NCI-H82 treated with DMSO at 0.1 percent for 48 hours (cell line): ENCODE measurements at regions not wholly inside any gene's neighbourhood (a gene's known extent, or its start where the extent isn't known, plus 50 kb on each side); places are given as distances from the start of the nearest gene placed in this dataset.
"Not testable (repeated sequence)": the region's sequence is repeated elsewhere in the genome, so short reads cannot be mapped to it uniquely, and the experiment has no call there.

Source experiments
- DNase-seq: peaks from one replicate; lab custom pipeline; 2025; ENCODE audit not compliant: unreplicated experiment; lab: John Stamatoyannopoulos, UW

DNA sequence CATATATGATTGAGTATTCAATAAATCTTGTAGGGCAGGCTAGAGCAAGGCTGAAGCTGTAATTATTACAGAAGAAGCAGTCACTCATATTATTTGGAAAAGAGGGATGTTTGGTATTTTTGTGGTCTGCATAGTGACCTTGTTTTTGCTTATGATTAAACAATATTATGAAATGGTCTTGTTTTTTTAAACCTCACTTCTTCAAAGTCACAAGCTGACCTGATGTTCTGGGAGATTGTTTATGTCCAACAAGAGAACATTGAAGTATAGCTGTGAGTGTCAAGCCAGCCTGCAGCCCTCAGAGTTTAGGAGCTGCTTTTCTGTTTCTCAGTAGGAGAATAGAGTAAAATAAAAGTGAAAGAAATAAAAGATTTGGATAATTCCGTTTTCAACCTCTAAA is 342.2 kb downstream of the LRRC70 start:
- DNase-seq: no peak

DNA sequence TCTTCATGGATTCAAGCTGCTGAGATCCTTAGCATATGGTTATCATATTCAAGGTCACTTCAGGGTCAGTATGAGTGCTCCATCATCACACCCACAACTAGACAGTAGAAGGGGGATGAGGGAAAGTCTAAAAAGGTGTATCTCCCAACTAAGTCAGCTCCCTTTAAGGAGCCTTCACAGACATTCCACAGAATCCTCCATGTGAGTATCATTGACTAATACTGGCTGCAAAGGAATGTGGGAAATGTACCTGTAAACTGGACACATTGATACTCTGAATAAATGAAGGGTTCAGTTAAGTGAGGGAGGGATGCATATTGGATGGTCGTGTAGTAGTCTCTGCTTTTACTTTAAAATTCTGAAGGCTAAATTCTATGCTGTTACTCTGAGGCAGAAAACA is 330.7 kb downstream of the LRRC70 start:
- DNase-seq: no peak

DNA sequence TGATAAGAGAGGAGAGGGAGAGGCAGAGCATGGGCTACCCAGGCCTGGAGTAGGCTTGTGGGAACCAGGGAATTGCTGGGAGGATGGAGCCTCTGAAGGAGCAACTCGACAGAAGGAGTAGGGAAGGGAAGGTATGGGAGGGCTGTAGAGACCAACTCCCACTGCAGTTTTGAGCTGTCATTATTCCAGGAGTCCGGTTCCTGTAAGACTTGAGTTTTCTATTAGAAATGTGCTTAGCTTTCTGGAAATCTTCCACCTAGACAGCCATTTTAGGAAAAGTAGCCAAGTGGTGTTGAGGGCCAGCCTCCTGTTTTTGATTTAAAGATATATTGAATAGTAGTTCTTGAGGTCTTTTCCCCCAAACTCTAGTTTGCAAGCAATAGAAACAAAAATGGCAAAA is 323.5 kb downstream of the LRRC70 start:
- no peak for DNase-seq

DNA sequence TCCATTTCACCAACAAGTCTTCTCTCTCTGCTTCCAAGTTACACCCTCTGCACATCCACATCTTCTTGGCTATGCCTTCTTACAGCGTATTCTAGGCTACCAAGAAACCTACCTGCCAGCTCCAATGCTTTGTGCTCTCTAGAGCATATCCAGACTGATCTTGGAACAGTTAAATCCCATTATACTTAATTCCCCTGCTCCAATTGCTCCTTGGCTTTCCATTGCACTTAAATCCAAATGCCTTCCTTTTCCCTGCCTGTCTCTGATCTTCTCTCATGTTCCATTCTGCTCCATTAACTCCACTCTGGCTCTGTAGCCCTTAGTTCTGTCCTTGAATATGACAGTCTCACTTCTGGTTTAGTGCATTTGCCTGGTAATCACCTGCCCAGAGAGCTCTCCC is 322.4 kb downstream of the LRRC70 start:
- peak; percentile 17 for DNase-seq

DNA sequence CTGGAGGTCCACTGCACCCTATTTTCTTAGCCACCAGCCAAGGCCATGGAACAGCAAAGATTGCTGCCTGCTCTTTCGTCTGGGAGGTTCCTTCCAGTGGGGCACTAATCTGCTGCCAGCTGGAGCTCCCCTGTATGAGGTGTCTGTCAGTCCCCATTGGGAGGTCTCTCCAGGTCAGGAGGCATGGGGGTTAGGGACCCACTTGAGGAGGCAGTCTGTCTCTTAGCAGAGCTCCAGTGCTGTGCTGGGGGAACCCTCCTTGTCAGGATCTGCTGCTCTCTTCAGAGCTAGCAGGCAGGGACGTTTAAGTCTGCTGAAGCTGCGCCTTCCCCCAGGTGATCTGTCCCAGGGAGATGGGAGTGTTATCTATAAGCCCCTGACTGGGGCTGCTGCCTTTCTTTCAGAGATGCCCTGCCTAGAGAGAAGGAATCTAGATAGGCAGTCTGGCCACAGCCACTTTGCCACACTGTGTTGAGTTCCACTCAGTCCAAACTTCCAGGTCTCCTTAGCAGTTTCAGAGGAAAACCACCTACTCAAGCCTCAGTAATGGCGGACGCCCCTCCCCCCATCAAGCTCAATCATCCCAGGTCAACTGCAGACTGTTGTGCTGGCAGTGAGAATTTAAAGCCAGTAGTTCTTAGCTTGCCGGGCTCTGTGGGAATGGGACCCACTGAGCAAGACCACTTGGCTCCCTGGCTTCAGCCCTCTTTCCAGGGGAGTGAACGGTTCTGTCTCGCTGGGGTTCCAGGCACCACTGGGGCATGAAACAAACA is 317.7 kb downstream of the LRRC70 start:
- DNase-seq: no peak

DNA sequence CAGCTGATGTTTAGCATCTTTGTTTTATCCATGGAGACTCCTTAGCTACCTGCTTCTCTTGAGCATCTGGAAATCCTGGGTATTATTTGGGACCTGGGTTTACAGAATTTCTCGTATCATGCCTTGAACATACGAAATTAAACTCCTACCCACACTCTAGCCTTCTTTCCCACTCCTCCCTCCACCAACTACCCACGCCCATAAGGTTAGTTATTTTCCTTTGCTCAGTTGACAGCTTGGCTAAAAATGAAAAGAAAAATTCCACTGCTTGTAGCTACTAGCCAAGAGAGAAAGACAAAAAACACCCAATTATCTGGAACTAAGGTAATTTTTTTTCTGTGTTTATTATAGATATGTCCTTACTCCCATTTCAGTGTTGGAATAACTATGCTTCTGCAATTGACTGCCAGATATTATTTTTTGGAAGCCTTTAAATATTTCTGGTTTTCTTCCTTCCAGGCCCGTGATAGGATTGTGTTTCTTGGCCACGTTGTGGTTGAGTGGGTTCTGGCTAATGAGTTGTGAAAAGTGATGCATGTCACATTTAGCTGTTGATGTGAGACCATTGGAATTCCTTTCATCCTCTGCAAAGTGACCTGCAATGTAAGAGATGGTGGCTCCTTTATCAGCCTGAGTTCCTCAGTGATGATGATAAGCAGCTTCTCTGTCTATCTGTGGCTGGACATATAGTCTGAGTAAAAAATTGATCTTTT is 308.1 kb downstream of the LRRC70 start:
- no peak for DNase-seq

DNA sequence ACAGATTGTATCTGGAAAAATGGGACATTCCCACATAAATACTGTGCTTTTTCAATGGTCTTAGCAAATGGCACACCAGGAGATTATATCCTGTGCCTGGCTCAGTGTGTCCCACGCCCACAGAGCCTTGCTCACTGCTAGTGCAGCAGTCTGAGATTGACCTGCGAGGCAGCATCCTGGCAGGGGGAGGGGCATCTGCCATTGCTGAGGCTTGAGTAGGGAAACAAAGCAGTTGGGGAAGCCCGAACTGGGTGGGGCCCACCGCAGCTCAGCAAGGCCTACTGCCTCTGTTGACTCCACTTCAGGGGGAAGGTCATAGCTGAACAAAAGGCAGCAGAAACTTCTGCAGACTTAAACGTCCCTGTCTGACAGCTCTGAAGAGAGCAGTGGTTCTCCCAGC is 258.7 kb downstream of the LRRC70 start:
- DNase-seq: not testable (repeated sequence)

DNA sequence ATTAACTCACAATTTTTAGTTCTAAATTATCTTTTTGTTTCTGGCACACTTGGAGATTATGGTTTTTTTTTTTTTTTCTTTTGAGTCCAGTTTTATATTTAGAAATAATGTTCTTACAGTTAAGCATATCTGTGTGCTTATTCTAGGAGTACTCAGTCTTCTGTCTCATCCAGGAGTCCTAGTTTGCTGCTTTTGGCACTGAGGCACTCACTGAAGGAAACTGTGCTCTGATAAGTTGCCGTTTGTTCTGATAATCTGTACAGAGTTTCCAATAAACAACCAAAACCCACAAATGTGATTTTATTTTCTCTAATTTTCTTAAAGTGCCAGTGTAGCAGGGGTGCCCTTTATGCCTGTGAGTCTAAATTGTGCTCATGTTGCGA is 251.0 kb downstream of the LRRC70 start:
- DNase-seq: no peak

DNA sequence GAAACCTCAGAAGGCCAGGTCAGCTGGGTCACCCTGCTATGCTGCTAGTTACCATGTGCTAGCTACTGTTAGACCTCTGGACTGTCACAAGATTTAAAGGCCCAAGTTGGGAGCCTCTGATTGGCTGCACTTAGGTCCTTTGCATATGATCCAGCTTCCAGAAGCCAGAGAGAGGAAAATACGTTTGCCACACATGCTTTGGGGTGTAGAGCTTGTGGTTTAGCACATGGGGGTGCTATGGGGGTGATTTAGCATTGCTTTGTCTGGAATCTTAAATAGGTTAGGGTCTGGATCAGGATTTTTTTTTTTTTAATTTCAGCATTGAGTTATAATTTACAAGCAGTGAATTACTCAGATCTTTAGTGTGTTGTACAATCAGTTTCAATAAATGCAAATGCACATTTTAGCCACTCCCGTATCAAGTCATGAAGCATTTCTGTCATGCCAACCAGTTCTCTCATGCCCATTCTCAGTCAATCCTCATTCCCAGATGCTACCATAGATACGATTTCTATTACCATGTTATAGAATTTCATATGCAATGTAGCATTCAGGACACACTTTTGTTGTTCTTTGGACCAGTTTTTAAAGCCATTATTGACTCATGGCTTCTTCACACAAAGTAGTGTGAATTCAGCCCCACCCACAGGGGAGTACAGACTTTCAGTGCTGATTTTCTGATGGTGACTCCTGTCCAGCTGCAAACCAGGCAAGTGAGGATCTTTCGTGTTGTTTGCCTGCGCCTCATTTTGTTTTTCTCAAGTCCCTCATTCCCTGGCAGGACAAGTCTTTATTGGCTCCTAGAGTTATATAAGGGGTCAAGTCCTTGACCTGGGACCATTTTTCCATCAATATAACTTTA is 250.4 kb downstream of the LRRC70 start:
- DNase-seq: no peak

DNA sequence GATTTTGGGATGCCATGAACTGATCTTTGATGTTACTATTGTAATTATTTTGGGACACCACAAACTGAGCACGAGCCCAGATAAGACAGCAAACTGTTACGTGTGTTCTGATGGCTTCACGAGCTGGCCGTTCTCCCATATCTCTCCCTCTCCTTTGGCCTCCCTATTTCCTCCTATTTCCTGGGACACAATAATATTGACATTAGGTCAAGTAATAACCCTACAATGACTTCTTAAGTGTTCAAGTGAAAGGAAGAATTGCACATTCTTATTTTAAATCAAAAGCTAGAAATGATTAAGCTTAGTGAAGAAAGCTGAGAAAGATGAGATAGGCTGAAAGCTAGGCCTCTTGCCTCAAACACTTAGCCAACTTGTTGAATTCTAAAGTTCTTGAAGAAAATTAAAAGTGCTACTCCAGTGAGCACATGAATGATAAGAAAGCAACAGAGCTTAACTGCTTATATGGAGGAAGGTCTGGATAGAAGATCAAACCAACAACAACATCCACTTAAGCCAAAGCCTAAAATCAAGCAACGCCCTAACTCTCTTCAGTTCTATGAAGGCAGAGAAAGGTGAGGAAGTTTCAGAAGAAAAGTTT is 247.1 kb downstream of the LRRC70 start:
- no peak for DNase-seq

DNA sequence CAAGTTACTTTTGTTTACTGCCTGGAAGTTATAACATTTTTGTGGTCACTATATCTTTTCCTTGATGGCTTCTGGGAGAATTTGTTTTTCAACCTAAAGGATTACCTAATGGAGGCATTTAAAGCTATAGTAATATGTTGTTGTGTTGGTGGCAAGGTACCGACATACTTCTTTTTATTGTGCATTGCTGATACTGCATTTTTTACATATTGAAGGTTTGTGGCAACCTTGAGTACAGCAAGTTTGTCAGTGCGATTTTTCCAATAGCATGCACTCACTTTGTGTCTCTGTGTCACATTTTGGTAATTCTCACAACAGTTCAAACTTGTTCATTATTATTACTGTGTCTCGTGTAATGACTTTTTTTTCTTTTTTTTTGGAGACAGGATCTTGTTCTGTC is 246.3 kb downstream of the LRRC70 start:
- DNase-seq: no peak

DNA sequence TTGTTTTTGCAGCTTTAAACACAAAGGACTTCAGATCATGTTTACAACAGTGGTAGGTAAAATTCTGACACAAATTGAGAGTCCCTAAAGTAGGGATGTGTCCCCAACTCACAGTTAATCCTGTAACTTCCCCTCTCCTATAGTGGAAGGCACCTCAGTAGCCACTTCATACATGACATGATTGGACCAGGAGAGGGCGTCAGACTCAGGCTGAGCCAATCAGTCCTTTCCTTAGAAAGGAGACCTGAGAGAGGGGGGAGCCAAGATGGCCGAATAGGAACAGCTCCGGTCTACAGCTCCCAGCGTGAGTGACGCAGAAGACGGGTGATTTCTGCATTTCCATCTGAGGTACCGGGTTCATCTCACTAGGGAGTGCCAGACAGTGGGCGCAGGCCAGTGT is 238.4 kb downstream of the LRRC70 start:
- DNase-seq: not testable (repeated sequence)

DNA sequence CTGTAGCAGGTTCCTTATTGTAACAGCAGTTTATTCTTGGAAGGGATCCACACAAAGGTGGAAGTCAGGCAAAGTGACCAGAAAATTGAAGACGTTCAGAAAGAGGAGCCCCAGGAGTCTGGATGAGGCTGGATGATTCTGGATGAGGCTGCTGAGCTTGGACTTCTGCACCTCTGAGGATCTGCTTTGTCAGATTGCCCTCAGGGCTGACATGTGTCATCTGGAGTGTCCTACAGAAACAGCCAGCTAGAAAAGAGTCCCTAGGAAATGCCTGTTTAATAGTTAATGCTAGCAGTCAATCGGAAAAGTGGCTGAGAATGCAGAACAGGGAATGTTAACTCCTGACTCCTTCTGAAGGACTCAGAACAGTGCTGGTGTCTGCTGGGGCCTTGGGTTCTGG is 236.4 kb downstream of the LRRC70 start:
- no peak for DNase-seq

DNA sequence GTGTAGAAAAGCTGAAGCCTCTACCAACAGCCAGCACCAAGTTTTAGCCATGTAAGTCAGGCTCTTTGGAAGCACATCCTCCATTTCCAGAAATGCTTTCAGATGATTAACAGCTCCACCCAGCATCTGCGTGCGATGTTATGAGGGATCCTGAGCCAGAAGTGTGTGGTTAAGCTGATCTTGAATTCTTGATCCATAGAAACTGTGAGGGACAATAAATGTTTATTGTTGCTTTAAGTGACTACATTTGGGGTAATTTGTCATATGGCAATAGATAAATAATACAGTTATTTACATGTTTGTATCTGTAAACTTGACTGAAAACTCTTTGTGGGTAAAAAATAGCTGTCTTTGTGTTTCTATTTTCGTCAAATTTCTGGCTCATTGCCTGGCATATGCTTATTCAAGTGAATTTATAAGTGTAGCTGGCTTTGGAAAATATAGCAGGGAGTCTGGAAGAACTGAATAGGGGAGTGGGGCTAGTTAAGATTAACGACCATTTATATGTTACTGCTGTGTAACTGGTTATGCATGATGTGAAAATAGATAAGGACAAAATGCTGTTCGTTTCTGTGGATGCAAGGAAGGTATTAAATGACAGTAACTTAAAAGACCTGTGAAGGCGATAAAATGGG is 234.1 kb downstream of the LRRC70 start:
- no peak for DNase-seq

DNA sequence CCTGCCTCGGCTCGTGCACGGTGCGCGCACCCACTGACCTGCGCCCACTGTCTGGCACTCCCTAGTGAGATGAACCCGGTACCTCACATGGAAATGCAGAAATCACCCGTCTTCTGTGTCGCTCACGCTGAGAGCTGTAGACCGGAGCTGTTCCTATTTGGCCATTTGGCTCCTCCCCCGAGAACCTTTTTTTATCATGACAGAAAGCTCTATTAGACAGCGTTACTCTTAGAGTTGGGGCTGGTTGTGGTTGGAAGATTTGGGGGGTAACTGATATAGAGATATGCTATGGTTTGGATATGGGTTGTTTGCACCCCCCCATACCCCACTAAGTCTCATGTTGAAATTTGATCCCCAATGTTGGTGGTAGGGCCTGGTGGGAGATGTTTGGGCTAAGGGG is 226.2 kb downstream of the LRRC70 start:
- not testable (repeated sequence) for DNase-seq

DNA sequence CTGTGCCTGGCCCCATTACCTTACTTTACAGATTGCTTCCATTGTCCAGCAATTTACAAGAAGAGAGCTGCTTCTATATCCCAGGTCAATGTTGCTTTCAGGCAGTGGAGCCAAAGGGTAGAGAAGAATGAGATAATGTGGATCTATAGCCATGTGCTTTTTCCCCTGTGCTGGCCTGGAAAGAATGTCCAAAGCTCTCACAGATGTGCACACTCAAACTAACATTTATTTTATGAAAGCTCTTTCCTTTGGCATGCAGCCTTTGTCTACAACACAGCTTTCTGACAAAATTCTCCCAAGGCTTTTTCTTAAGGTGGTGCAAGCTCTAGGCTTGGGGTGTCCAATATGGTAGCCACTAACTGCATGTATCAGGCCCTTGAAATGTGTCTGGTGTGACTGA is 217.3 kb downstream of the LRRC70 start:
- DNase-seq: no peak

DNA sequence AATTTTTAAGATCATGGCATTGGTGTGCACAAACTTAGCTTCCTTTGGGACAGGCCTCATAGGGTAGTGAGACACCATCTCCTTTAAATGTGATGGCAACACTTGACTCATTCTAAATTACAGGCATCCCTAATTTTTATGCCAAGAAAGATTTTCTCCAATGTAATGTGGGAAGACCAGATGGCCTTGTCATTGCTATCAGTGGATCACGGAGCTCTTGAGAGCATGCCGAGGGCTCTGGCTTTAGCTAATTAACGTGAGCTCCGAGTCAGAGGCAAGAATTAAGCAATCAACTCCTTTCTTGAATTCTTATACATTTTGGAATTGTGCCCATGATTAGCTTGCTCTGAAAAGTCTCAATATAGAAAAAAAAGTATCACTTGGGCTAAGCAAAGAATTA is 215.8 kb downstream of the LRRC70 start:
- DNase-seq: no peak

DNA sequence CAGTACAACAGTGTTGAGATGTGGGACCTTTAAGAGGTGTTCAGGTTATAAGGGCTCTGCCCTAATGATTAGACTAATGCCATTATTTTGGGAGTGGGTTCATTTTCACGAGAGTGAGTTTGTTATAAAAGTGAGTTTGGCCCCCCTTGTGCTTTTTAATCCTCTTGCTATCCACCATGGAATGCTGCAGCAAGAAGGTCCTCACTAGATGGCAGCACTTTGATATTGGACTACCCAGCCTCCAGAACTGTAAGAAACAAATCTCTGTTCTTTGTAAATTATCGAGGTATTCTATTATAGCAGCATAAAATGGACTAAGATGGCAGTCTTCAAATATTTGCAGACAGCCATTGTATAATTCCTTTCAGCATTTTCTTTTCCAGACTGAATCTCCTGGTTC is 212.4 kb downstream of the LRRC70 start:
- no peak for DNase-seq

DNA sequence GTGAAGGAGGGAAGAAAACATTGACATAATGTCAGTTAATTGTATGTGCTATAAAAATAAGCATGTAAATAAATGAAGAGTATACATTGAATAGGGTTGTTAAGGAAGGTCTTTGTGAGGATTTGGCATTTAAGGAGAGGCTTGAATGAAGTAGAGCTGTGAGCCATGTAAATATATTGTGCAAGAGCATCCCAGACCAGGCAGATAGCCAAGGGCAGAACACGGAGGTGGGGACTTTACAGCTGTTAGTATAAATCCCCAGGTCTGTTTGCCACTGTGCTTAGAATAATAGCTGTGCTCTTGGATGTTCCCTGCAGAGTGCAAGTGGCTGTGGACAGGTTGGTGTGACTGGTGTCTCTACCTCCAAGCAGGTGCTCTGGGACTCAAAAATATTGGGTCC is 211.7 kb downstream of the LRRC70 start:
- DNase-seq: no peak

DNA sequence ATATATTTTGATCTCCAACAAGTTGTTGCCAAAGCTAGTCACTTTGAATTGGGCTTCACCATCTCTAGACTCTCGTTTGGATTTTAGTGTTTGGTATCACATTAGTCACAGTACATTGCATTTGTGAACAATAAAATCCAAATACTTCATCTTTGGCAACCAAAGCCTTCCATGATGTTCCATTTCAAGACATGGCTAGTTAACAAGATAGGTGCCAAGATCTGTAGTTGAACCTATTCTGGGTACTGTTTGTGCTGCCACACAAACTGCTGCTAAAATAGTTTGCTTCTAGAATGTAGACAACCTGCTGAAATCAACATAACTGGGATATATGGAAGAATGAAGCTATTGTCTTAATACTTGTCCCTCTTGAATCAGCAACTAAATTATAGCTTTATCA is 207.5 kb downstream of the LRRC70 start:
- DNase-seq: no peak

DNA sequence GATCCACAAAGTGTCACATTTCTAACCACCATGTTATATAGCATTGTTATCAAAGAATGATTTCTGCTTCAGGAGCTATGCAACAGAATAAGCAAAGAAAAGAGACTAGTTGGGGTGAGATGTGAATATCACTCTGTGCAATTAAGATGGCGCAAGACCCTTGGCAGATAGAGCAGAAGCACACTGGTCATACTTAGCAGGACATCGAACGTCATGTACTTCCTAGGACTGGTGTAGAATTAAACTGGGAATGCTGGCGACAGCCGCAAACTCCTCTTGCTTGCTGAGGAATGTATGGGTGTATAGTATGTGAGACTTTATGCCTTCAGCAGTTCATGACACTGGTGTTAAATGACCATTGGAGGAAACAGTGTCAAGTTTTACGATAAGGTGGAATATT is 207.0 kb downstream of the LRRC70 start:
- DNase-seq: no peak
